H1 (cell line): ENCODE measurements at regions not wholly inside any gene's neighbourhood (a gene's known extent, or its start where the extent isn't known, plus 50 kb on each side); places are given as distances from the start of the nearest gene placed in this dataset.

ENCODE experiments used
- CTCF ChIA-PET: fragments of 300-600 bp; sonication (Branson Sonifier 250); formaldehyde crosslinking; loops from one replicate; lab custom pipeline; 2021; ENCODE audit not compliant: partially characterized antibody; lab: Charles Lee
- POLR2A ChIA-PET: fragments of 300-600 bp; sonication (Branson Sonifier 250); formaldehyde crosslinking; loops from one replicate; lab custom pipeline; 2021; ENCODE audit warnings: inconsistent platforms; ENCODE audit not compliant: partially characterized antibody; lab: Charles Lee
- DNase-seq, 2 experiments: peaks; one replicate each; pipeline versions ENCODE4 v3.0.0 to v3.0.0-alpha.2; 2010 to 2022; ENCODE audit warnings: low spot score in 2 of 2, low read depth in 1 of 2, mixed read lengths in 1 of 2
- FAIRE-seq: peaks from 2 replicates; lab custom pipeline; 2011; peaks lifted over from hg19 to GRCh38; lab: Jason Lieb, UNC
- H2AFZ ChIP-seq: 2 replicates; pipeline ENCODE4 v1.8.1; 2012; ENCODE audit warnings: low read length, inconsistent platforms
- H2AK5ac ChIP-seq: 2 replicates; pipeline ENCODE4 v1.6.1; 2013; ENCODE audit warnings: low read depth, low read length
- H2BK120ac ChIP-seq: replicated peaks from 2 replicates; pipeline ENCODE3; 2013; ENCODE audit warnings: low read depth, low read length, inconsistent platforms
- H2BK12ac ChIP-seq: 2 replicates; pipeline ENCODE4 v1.6.1; 2013; ENCODE audit warnings: low read depth, low read length
- H2BK15ac ChIP-seq: 2 replicates; pipeline ENCODE4 v1.6.1; 2013; ENCODE audit warnings: low read length
- H2BK20ac ChIP-seq: 2 replicates; pipeline ENCODE4 v1.6.1; 2013; ENCODE audit warnings: low read length
- H2BK5ac ChIP-seq: 2 replicates; pipeline ENCODE4 v1.6.1; 2013; ENCODE audit warnings: low read depth, low read length
- H3K14ac ChIP-seq: 2 replicates; pipeline ENCODE4 v1.6.1; 2013; ENCODE audit warnings: inconsistent platforms; ENCODE audit not compliant: insufficient read length
- H3K18ac ChIP-seq: 2 replicates; pipeline ENCODE4 v1.6.1; 2013; ENCODE audit warnings: low read length; ENCODE audit errors: extremely low read depth
- H3K23ac ChIP-seq: 2 replicates; pipeline ENCODE4 v1.6.1; 2013; ENCODE audit warnings: inconsistent platforms; ENCODE audit not compliant: insufficient read length
- H3K23me2 ChIP-seq: 2 replicates; pipeline ENCODE4 v1.6.1; 2013; ENCODE audit warnings: low read depth, low read length
- H3K27ac ChIP-seq: 2 replicates; pipeline ENCODE4 v1.6.1; 2011; ENCODE audit warnings: low read depth, low read length, inconsistent platforms
- H3K27me3 ChIP-seq, 4 experiments: replicated peaks in 1 of 4; 1 replicate in 1 of 4; 2 replicates in 3 of 4; pipeline versions ENCODE4 v1.6.1 to v1.8.1; 2011 to 2013; ENCODE audit warnings: low read length in 3 of 4, mild to moderate bottlenecking in 3 of 4, inconsistent platforms in 2 of 4, mixed read lengths in 2 of 4, moderate library complexity in 1 of 4; ENCODE audit not compliant: control insufficient read depth in 3 of 4, insufficient read depth in 3 of 4; ENCODE audit errors: extremely low read depth in 1 of 4
- H3K36me3 ChIP-seq, 4 experiments: 2 replicates each; pipeline versions ENCODE4 v1.6.1 to v1.8.1; 2011 to 2013; ENCODE audit warnings: mild to moderate bottlenecking in 4 of 4, low read length in 3 of 4, moderate library complexity in 2 of 4, control low read depth in 1 of 4, inconsistent platforms in 1 of 4; ENCODE audit not compliant: insufficient read depth in 4 of 4, control insufficient read depth in 2 of 4
- H3K4ac ChIP-seq: replicated peaks from 2 replicates; pipeline ENCODE3; 2013; ENCODE audit warnings: low read length, low read depth, mixed read lengths, inconsistent platforms; ENCODE audit not compliant: insufficient read length
- H3K4me1 ChIP-seq, 4 experiments: replicated peaks in 1 of 4; 1 replicate in 1 of 4; 2 replicates in 3 of 4; pipeline versions ENCODE4 v1.6.1 to v1.8.1; 2011 to 2013; ENCODE audit warnings: low read length in 3 of 4, inconsistent platforms in 2 of 4, mixed read lengths in 1 of 4; ENCODE audit not compliant: insufficient read depth in 4 of 4, control insufficient read depth in 3 of 4
- H3K4me2 ChIP-seq, 2 experiments: 2 replicates each; pipeline versions ENCODE4 v1.6.1 to v1.8.1; 2011 to 2013; ENCODE audit warnings: low read depth in 2 of 2, low read length in 2 of 2, control low read depth in 1 of 2, inconsistent platforms in 1 of 2, mild to moderate bottlenecking in 1 of 2; ENCODE audit not compliant: insufficient read depth in 1 of 2
- H3K4me3 ChIP-seq, 4 experiments: fragments of 200-600, 300-600 bp in 1 of 4; sonication (generic), shearing (Covaris generic), sonication (Bioruptor Twin) in 1 of 4; 2 replicates each; pipeline versions ENCODE4 v1.5.1 to v1.8.1; 2011 to 2016; ENCODE audit warnings: low read length in 4 of 4, low read depth in 3 of 4, control low read depth in 2 of 4, inconsistent platforms in 2 of 4, mild to moderate bottlenecking in 2 of 4, mixed read lengths in 1 of 4, moderate library complexity in 1 of 4; ENCODE audit not compliant: insufficient read depth in 2 of 4; ENCODE audit errors: extremely low read depth in 1 of 4
- H3K56ac ChIP-seq: replicated peaks from 2 replicates; pipeline ENCODE3; 2013; ENCODE audit warnings: low read depth, mild to moderate bottlenecking, mixed read lengths, low read length, inconsistent platforms; ENCODE audit not compliant: insufficient read length
- H3K79me1 ChIP-seq: 2 replicates; pipeline ENCODE4 v1.6.1; 2013; ENCODE audit warnings: low read depth, low read length, control low read depth
- H3K79me2 ChIP-seq, 2 experiments: 2 replicates each; pipeline versions ENCODE4 v1.6.1 to v1.8.1; 2012 to 2013; ENCODE audit warnings: low read length in 2 of 2, mild to moderate bottlenecking in 2 of 2, inconsistent platforms in 1 of 2; ENCODE audit not compliant: insufficient read depth in 2 of 2, control insufficient read depth in 1 of 2
- H3K9ac ChIP-seq, 4 experiments: replicated peaks in 1 of 4; 1 replicate in 1 of 4; 2 replicates in 3 of 4; pipeline versions ENCODE4 v1.6.1 to v1.8.1; 2011 to 2013; ENCODE audit warnings: low read depth in 3 of 4, low read length in 3 of 4, control low read depth in 2 of 4, mild to moderate bottlenecking in 2 of 4, moderate library complexity in 2 of 4, inconsistent platforms in 1 of 4; ENCODE audit errors: extremely low read depth in 1 of 4
- H3K9me3 ChIP-seq, 2 experiments: 2 replicates each; pipeline versions ENCODE4 v1.6.1 to v1.8.1; 2012 to 2013; ENCODE audit warnings: mild to moderate bottlenecking in 2 of 2, moderate library complexity in 2 of 2, control low read depth in 1 of 2, inconsistent platforms in 1 of 2, low read depth in 1 of 2, low read length in 1 of 2, mixed read lengths in 1 of 2; ENCODE audit not compliant: insufficient read depth in 2 of 2
- H4K20me1 ChIP-seq, 2 experiments: replicated peaks in 1 of 2; 2 replicates each; pipeline versions ENCODE3 to v1.8.1; 2011 to 2013; ENCODE audit warnings: inconsistent platforms in 2 of 2, low read length in 2 of 2, mild to moderate bottlenecking in 1 of 2; ENCODE audit not compliant: insufficient read depth in 2 of 2, control insufficient read depth in 1 of 2
- H4K5ac ChIP-seq: 2 replicates; pipeline ENCODE4 v1.6.1; 2013; ENCODE audit warnings: low read length, low read depth, mixed read lengths, inconsistent platforms; ENCODE audit not compliant: insufficient read length
- H4K8ac ChIP-seq: 2 replicates; pipeline ENCODE4 v1.8.0; 2013; ENCODE audit warnings: mild to moderate bottlenecking, moderate library complexity, low read length, inconsistent platforms; ENCODE audit not compliant: insufficient read depth; ENCODE audit errors: extremely low read depth
- H4K91ac ChIP-seq: replicated peaks from 2 replicates; pipeline ENCODE3; 2013; ENCODE audit warnings: low read length, mixed read lengths, inconsistent platforms; ENCODE audit not compliant: insufficient read length
- CBX5 ChIP-seq: fragments of 300-800, 300-1000 bp; sonication (generic); IDR thresholded peaks from 2 replicates; pipeline ENCODE4 v1.7.1; 2016; ENCODE audit warnings: antibody characterized with exemption, low read length, low read depth
- CEBPB ChIP-seq: IDR thresholded peaks from 2 replicates; pipeline ENCODE4 v1.6.1; 2012; ENCODE audit warnings: low read depth, low read length
- CREB1 ChIP-seq: IDR thresholded peaks from 2 replicates; pipeline ENCODE4 v1.6.1; 2012; ENCODE audit warnings: inconsistent platforms
- EP300 ChIP-seq, 2 experiments: IDR thresholded peaks; 1 replicate in 1 of 2; 2 replicates in 1 of 2; pipeline ENCODE4 v1.6.1; 2011 to 2012; ENCODE audit warnings: low read depth in 2 of 2, low read length in 2 of 2, mild to moderate bottlenecking in 2 of 2, borderline replicate concordance in 1 of 2, inconsistent platforms in 1 of 2, moderate library complexity in 1 of 2
- EZH2 ChIP-seq: fragments of 200-600 bp; sonication (generic); IDR thresholded peaks from 2 replicates; pipeline ENCODE4 v1.7.1; 2012; ENCODE audit warnings: low read depth, mild to moderate bottlenecking, moderate library complexity, low read length, inconsistent platforms; ENCODE audit not compliant: severe bottlenecking
- JUND ChIP-seq: IDR thresholded peaks from 2 replicates; pipeline ENCODE4 v1.6.1; 2011; ENCODE audit warnings: mild to moderate bottlenecking, improper control_type of control experiment, low read length
- KDM4A ChIP-seq: IDR thresholded peaks from one replicate; pipeline ENCODE4 v1.7.1; 2012; ENCODE audit warnings: low read depth, mild to moderate bottlenecking, moderate library complexity, low read length, inconsistent platforms; ENCODE audit not compliant: severe bottlenecking
- MAX ChIP-seq: IDR thresholded peaks from 2 replicates; pipeline ENCODE4 v1.6.1; 2012; ENCODE audit warnings: inconsistent platforms
- RNF2 ChIP-seq: fragments of 200-900, 300-1000 bp; sonication (generic); IDR thresholded peaks from 2 replicates; pipeline ENCODE4 v1.7.1; 2016; ENCODE audit warnings: borderline replicate concordance, low read depth, mild to moderate bottlenecking, antibody characterized with exemption, low read length; ENCODE audit not compliant: poor library complexity, severe bottlenecking; ENCODE audit errors: missing control alignments
- TEAD4 ChIP-seq: IDR thresholded peaks from 2 replicates; pipeline ENCODE4 v1.6.1; 2012; ENCODE audit warnings: low read depth, low read length, inconsistent platforms, mixed read lengths
- WGBS, 2 experiments: shearing (Covaris generic) in 1 of 2; methylation state at CpG; one replicate each; pipeline versions ENCODE4 v1.1.6 to v1.1.7; 2013 to 2015; ENCODE audit warnings: low lambda C conversion rate in 2 of 2, mixed read lengths in 2 of 2, inconsistent platforms in 1 of 2, low coverage in 1 of 2, missing lambda C conversion rate in 1 of 2; ENCODE audit not compliant: insufficient replicate concordance in 2 of 2, insufficient coverage in 1 of 2, insufficient read length in 1 of 2; ENCODE audit errors: extremely low coverage in 1 of 2, missing lambda C conversion rate in 1 of 2; 5-methylcytosine and 5-hydroxymethylcytosine counted together

GRCh38 chr12:20317554-20317953, 50.8 kb upstream of the PDE3A start:
- Histone ChIP-seq H3K4me2 (no peak overlapping the region), H3K4me3 (no peak overlapping the region), H3K27me3 (no peaks in the 10 kb centered on the region), H4K20me1 (no peaks in the 10 kb centered on the region), H2BK20ac (no peak overlapping the region), H2BK5ac (no peak overlapping the region), H3K18ac (no peak overlapping the region), H3K36me3 (no peaks in the 10 kb centered on the region), H2BK120ac (no peak overlapping the region), H3K79me1 (no peaks in the 10 kb centered on the region), H2BK15ac (no peak overlapping the region), H3K79me2 (no peaks in the 10 kb centered on the region), H3K9me3 (no peaks in the 10 kb centered on the region; a peak in 1 of 4 replicates), H3K4me1 (no peaks in the 10 kb centered on the region; a peak in 1 of 7 replicates), H2AFZ (no peak overlapping the region), H3K14ac (no peak overlapping the region), H3K56ac (no peak overlapping the region), H3K27ac (no peak overlapping the region), H4K5ac (no peak overlapping the region), H3K9ac (no peak overlapping the region; a peak in 1 of 7 replicates), H4K8ac (no peak overlapping the region), H3K23me2 (no peaks in the 10 kb centered on the region), H3K4ac (no peak overlapping the region), H2BK12ac (no peak overlapping the region), H3K23ac (no peak overlapping the region), H4K91ac (no peak overlapping the region), H2AK5ac (no peak overlapping the region)
- DNase-seq, result no peak
- 92% methylated on average over 4 of the region's 4 CpGs; no CpG with 5 or more reads in 1 of the 2 experiments for WGBS, 2 experiments
- ChIA-PET CTCF (no interaction called here), POLR2A (no interaction called here)
- FAIRE-seq, result no peak
- TF ChIP-seq MAX (no peak), JUND (no peak), CBX5 (no peak), RNF2 (no peak), CEBPB (no peak), KDM4A (no peak), EZH2 (no peak), CREB1 (no peak), TEAD4 (no peak), EP300 (IDR thresholded peaks at IDR 0.05; ENCODE audit: borderline replicate concordance in 1 of 2, low read depth in 2 of 2, low read length in 2 of 2) (no peak)
